ENCODE measurements at regions not wholly inside any gene's neighbourhood (a gene's known extent, or its start where the extent isn't known, plus 50 kb on each side); places are given as distances from the start of the nearest gene placed in this dataset.

DNA sequence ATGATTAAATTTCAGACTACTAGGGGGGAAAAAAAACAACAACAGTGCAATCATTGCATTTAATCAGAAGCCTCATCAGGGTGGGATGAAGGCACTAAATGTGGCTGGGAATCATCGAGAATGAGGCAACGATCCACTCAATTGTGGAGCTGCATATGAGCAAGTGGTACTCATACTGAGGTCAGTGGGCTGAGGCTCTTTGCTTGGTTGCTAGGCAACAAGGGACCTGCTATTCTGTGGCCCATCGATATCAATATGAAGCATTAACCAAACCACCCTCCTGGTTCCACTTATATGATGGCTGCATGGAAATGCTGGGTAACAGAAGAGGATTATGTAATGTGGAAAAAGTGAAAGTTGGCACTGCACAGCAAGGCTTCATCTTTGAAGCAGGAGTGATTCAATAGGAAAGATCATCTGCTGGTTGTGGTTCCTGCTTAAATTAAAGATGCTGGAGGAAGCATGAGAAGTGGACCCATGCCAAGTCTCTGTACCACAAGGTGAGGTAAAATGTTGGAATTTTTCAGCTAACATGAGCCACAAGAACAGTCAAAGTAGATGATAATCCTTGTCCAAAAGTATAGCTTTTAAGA is 159.8 kb upstream of the HMHB1 start:
- no peak for DNase-seq
- H3K27me3 ChIP-seq (replicated peaks in 1 of 7), result no peaks in the 10 kb centered on the region
- no peak overlapping the region for H3K4me3 ChIP-seq
- H3K36me3 ChIP-seq, result no peaks in the 10 kb centered on the region
- TF ChIP-seq POLR2AphosphoS5 (IDR thresholded peaks at IDR 0.05) (no peak), POLR2A (IDR thresholded peaks at IDR 0.05) (no peak)
- TF ChIP-seq, protein P1, sequence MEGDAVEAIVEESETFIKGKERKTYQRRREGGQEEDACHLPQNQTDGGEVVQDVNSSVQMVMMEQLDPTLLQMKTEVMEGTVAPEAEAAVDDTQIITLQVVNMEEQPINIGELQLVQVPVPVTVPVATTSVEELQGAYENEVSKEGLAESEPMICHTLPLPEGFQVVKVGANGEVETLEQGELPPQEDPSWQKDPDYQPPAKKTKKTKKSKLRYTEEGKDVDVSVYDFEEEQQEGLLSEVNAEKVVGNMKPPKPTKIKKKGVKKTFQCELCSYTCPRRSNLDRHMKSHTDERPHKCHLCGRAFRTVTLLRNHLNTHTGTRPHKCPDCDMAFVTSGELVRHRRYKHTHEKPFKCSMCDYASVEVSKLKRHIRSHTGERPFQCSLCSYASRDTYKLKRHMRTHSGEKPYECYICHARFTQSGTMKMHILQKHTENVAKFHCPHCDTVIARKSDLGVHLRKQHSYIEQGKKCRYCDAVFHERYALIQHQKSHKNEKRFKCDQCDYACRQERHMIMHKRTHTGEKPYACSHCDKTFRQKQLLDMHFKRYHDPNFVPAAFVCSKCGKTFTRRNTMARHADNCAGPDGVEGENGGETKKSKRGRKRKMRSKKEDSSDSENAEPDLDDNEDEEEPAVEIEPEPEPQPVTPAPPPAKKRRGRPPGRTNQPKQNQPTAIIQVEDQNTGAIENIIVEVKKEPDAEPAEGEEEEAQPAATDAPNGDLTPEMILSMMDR (IDR thresholded peaks at IDR 0.05 in 8 of 11, conservative IDR thresholded peaks at IDR 0.05 in 3 of 11), result no peak
- H3K4me1 ChIP-seq, result peaks cover 0 to 5% (median 0%) of the 10 kb centered on the region in 6 donors
- intact Hi-C loops (cut with DNase I; ENCODE audit: low total_unique reads), result no loop called here
- no peaks in the 10 kb centered on the region for H3K9me3 ChIP-seq
- 77 to 91% (median 83%) methylated on average over 3 of the region's 3 CpGs for WGBS, 5 donors
- no peak overlapping the region for H3K27ac ChIP-seq

DNA sequence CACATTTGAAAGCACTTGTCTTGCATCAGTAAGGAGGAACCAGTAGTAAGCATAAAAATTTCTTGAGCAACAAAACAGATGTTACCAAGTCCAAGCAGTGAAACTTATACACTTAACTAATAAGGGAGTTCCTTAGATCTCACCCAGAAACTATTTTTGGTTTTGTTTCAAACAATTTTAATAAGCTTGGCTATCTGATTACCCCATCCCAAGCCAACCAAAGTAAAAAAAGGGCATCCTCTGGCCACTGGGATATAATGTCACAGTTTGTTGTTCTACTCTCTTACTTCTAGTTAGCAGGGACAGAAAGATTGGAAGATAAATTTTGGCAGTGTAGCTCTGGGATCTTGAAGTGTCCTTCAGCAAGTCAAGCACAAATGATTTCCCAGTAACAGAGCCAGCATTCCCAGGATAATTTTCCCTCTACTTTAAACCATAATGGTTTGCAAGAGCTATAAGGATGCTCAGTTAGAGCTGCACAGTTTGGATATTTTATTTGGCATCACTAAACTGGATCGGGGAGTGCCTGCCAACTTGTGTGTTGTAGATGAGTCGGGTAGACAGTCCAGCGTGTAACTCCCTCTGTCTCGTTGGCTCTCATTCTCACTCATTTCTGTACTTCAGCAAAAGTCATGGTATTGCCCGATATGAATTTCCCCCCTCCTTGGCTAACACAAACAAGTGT is 161.9 kb upstream of the HMHB1 start:
- no peaks in the 10 kb centered on the region for H3K9me3 ChIP-seq
- no peak overlapping the region for H3K4me3 ChIP-seq
- no peak for DNase-seq
- WGBS, 5 donors, result 57 to 74% (median 68%) methylated on average over 5 of the region's 5 CpGs
- no peaks in the 10 kb centered on the region for H3K36me3 ChIP-seq
- TF ChIP-seq, protein P1 (IDR thresholded peaks at IDR 0.05 in 8 of 11, conservative IDR thresholded peaks at IDR 0.05 in 3 of 11), result no peak
- no peak for TF ChIP-seq POLR2AphosphoS5 (IDR thresholded peaks at IDR 0.05)
- no peak for TF ChIP-seq POLR2A (IDR thresholded peaks at IDR 0.05)
- peaks cover 0 to 5% (median 0%) of the 10 kb centered on the region in 6 donors for H3K4me1 ChIP-seq
- H3K27ac ChIP-seq, result no peak overlapping the region
- no peaks in the 10 kb centered on the region for H3K27me3 ChIP-seq (replicated peaks in 1 of 7)
- intact Hi-C loops (cut with DNase I; ENCODE audit: low total_unique reads), result no loop called here

DNA sequence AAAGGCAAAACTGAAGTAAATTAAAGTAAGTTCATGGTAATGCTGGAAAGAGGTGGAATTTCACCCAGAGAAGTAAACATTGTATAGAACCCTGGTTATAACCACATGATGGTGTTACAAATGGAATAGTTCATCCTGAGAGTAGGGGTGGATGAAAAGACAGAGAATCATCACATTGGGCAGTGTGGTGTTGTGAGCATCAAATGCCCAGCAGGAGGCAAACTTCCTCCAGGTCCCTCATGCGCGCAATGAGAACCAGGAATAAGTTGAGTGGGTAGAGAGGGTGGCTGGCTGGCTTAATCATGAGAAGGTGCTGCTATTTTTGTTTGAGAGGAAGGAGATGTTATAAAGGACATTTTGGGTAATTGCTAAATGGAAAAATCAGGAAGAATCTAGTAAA is 163.3 kb upstream of the HMHB1 start:
- Histone ChIP-seq H3K4me1 (peaks cover 0 to 5% (median 0%) of the 10 kb centered on the region in 6 donors), H3K27me3 (replicated peaks in 1 of 7) (no peaks in the 10 kb centered on the region), H3K36me3 (no peaks in the 10 kb centered on the region), H3K27ac (no peak overlapping the region), H3K9me3 (no peaks in the 10 kb centered on the region), H3K4me3 (no peak overlapping the region)
- 92 to 100% (median 95%) methylated on average over 2 of the region's 2 CpGs for WGBS, 5 donors
- intact Hi-C loops (cut with DNase I; ENCODE audit: low total_unique reads), result no loop called here
- DNase-seq, result no peak
- TF ChIP-seq POLR2A (IDR thresholded peaks at IDR 0.05), result no peak
- TF ChIP-seq, protein P1 (IDR thresholded peaks at IDR 0.05 in 8 of 11, conservative IDR thresholded peaks at IDR 0.05 in 3 of 11), result peak in 1 of 11 experiments; percentile 29

DNA sequence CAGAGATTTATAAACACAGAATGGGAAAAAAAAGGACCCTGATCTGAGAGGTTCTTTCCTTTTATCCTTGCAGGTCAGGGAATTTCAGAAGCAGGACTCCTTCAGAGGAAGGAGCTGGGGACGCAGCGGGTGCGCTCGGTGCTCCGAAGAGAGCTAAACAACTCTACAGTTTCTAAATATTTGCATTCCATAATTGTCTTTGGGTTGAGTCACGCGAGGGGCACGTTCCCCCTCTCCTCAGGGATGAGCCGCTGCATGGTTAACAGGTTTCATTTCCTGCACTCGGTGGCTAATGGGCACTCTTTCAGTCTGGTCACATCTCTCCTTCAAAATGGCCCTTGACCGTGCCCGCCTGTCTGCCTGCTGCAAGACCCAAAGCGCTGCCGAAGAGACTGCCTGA is 165.0 kb upstream of the HMHB1 start:
- WGBS, 5 donors, result 84 to 95% (median 87%) methylated on average over 14 of the region's 14 CpGs

More for the DNA sequence above, 165.0 kb upstream of the HMHB1 start:
- TF ChIP-seq POLR2AphosphoS5 (IDR thresholded peaks at IDR 0.05) (no peak), POLR2A (IDR thresholded peaks at IDR 0.05) (no peak)
- TF ChIP-seq, protein P1 (IDR thresholded peaks at IDR 0.05 in 8 of 11, conservative IDR thresholded peaks at IDR 0.05 in 3 of 11), result no peak
- H3K9me3 ChIP-seq, result no peaks in the 10 kb centered on the region
- DNase-seq, result no peak
- H3K27me3 ChIP-seq (replicated peaks in 1 of 7), result no peaks in the 10 kb centered on the region
- no peaks in the 10 kb centered on the region for H3K36me3 ChIP-seq
- H3K4me3 ChIP-seq, result no peak overlapping the region
- peaks cover 0 to 5% (median 0%) of the 10 kb centered on the region in 6 donors for H3K4me1 ChIP-seq
- intact Hi-C loops (cut with DNase I; ENCODE audit: low total_unique reads), result no loop called here
- H3K27ac ChIP-seq, result no peak overlapping the region

Measured in spleen (tissue), 11 donors.